Tibial nerve (tissue), 3 donors: ENCODE measurements at regions not wholly inside any gene's neighbourhood (a gene's known extent, or its start where the extent isn't known, plus 50 kb on each side); places are given as distances from the start of the nearest gene placed in this dataset.

Experiments used
- CTCF ChIP-seq, 5 experiments: fragments of 200-600 bp in 3 of 5; fragments of 450-650 bp in 2 of 5; sonication (generic) in 3 of 5; IDR thresholded peaks; one replicate each; pipeline ENCODE4 v1.5.1; 2016 to 2019; ENCODE audit warnings: antibody characterized with exemption in 5 of 5, mild to moderate bottlenecking in 3 of 5, moderate library complexity in 2 of 5
- POLR2A ChIP-seq, 2 donors: fragments of 450-650 bp; IDR thresholded peaks; one replicate each; pipeline ENCODE4 v1.6.1; 2017; ENCODE audit warnings: antibody characterized with exemption in 2 of 2, mild to moderate bottlenecking in 2 of 2, moderate library complexity in 2 of 2

- TF ChIP-seq CTCF (IDR thresholded peaks at IDR 0.05) (no peak), POLR2A (IDR thresholded peaks at IDR 0.05) (no peak)
Measured at GRCh38 chr4:128470492-128471053, 183.0 kb upstream of the PGRMC2 start.
